HG03354 (cell line): ENCODE measurements at regions not wholly inside any gene's neighbourhood (a gene's known extent, or its start where the extent isn't known, plus 50 kb on each side); places are given as distances from the start of the nearest gene placed in this dataset.
"Not testable (repeated sequence)": the region's sequence is repeated elsewhere in the genome, so short reads cannot be mapped to it uniquely, and the experiment has no call there.

ENCODE experiments used
- ATAC-seq: cut with Tn5 transposase; IDR thresholded peaks from one replicate; pipeline ENCODE4 v1.9.1; 2021; ENCODE audit warnings: mild to moderate bottlenecking; ENCODE audit not compliant: unreplicated experiment, poor library complexity, severe bottlenecking

GRCh38 chrX:40933706-40934425, 151.4 kb upstream of the USP9X start:
- no peak for ATAC-seq

GRCh38 chrX:40936827-40937226, 148.4 kb upstream of the USP9X start:
- no peak for ATAC-seq

GRCh38 chrX:40938423-40938822, 146.8 kb upstream of the USP9X start:
- no peak for ATAC-seq

- ATAC-seq = no peak
Observed at GRCh38 chrX:40943093-40943641, 142.1 kb upstream of the USP9X start.

GRCh38 chrX:40945361-40945713, 139.9 kb upstream of the USP9X start:
- ATAC-seq = no peak

- no peak for ATAC-seq
Observed at GRCh38 chrX:40947276-40947675, 138.0 kb upstream of the USP9X start.

GRCh38 chrX:40949071-40949470, 136.2 kb upstream of the USP9X start:
- no peak for ATAC-seq

- no peak for ATAC-seq
Observed at GRCh38 chrX:40950546-40950945, 134.7 kb upstream of the USP9X start.

- ATAC-seq = not testable (repeated sequence)
Observed at GRCh38 chrX:40951407-40951806, 133.8 kb upstream of the USP9X start.

GRCh38 chrX:40952855-40953254, 132.4 kb upstream of the USP9X start:
- no peak for ATAC-seq

- no peak for ATAC-seq
Observed at GRCh38 chrX:40953369-40953768, 131.9 kb upstream of the USP9X start.

GRCh38 chrX:40960041-40960440, 125.2 kb upstream of the USP9X start:
- no peak for ATAC-seq

GRCh38 chrX:40962793-40963407, 122.3 kb upstream of the USP9X start:
- ATAC-seq = no peak

- no peak for ATAC-seq
Observed at GRCh38 chrX:40964008-40964407, 121.2 kb upstream of the USP9X start.

GRCh38 chrX:40964633-40965586, 120.3 kb upstream of the USP9X start:
- no peak for ATAC-seq

GRCh38 chrX:40966213-40966820, 118.9 kb upstream of the USP9X start:
- ATAC-seq = no peak

- ATAC-seq = no peak
Observed at GRCh38 chrX:40968180-40968579, 117.1 kb upstream of the USP9X start.

GRCh38 chrX:40971736-40972135, 113.5 kb upstream of the USP9X start:
- ATAC-seq = no peak

GRCh38 chrX:40973619-40974018, 111.6 kb upstream of the USP9X start:
- no peak for ATAC-seq

GRCh38 chrX:40975951-40976350, 109.3 kb upstream of the USP9X start:
- no peak for ATAC-seq
